ENCODE measurements at regions not wholly inside any gene's neighbourhood (a gene's known extent, or its start where the extent isn't known, plus 50 kb on each side); places are given as distances from the start of the nearest gene placed in this dataset.

- TF ChIP-seq CTCF (IDR thresholded peaks at IDR 0.05; ENCODE audit: insufficient read depth, low read depth, low read length), result no peak
- no peak for TF ChIP-seq EZH2 (IDR thresholded peaks at IDR 0.05; ENCODE audit: insufficient read depth, low read length)
Measured at GRCh38 chr6:140403020-140403419, 1028.6 kb upstream of the CITED2 start.
